Bone marrow (tissue), 2 donors: ENCODE measurements at regions not wholly inside any gene's neighbourhood (a gene's known extent, or its start where the extent isn't known, plus 50 kb on each side); places are given as distances from the start of the nearest gene placed in this dataset.

Experiments used
- DNase-seq, 2 donors: peaks; one replicate each; lab custom pipeline; 2025; lab: John Stamatoyannopoulos, UW

GRCh38 chr16:86117235-86117634, 218.3 kb downstream of the IRF8 start:
- DNase-seq, result no peak

- DNase-seq, result no peak
Observed at GRCh38 chr16:86117756-86118155, 218.8 kb downstream of the IRF8 start.

GRCh38 chr16:86118467-86119307, 219.7 kb downstream of the IRF8 start:
- DNase-seq, result no peak

GRCh38 chr16:86120201-86121192, 221.5 kb downstream of the IRF8 start:
- DNase-seq, result no peak

- DNase-seq, result no peak
Observed at GRCh38 chr16:86121374-86122010, 222.5 kb downstream of the IRF8 start.

GRCh38 chr16:86122681-86123342, 223.8 kb downstream of the IRF8 start:
- DNase-seq, result no peak

GRCh38 chr16:86124321-86124720, 225.4 kb downstream of the IRF8 start:
- DNase-seq, result no peak

GRCh38 chr16:86126891-86127290, 227.9 kb downstream of the IRF8 start:
- no peak for DNase-seq

- no peak for DNase-seq
Observed at GRCh38 chr16:86127366-86127765, 228.4 kb downstream of the IRF8 start.

GRCh38 chr16:86128246-86128645, 229.3 kb downstream of the IRF8 start:
- DNase-seq, result no peak

GRCh38 chr16:86129541-86129940, 230.6 kb downstream of the IRF8 start:
- no peak for DNase-seq

GRCh38 chr16:86133377-86133776, 234.4 kb downstream of the IRF8 start:
- DNase-seq, result no peak

GRCh38 chr16:86133847-86134375, 234.9 kb downstream of the IRF8 start:
- DNase-seq, result no peak

GRCh38 chr16:86134802-86135461, 236.0 kb downstream of the IRF8 start:
- DNase-seq, result no peak

- no peak for DNase-seq
Observed at GRCh38 chr16:86137359-86137758, 238.4 kb downstream of the IRF8 start.

GRCh38 chr16:86138121-86139085, 239.4 kb downstream of the IRF8 start:
- no peak for DNase-seq

GRCh38 chr16:86142801-86143236, 243.9 kb downstream of the IRF8 start:
- DNase-seq, result no peak

GRCh38 chr16:86143666-86144065, 244.7 kb downstream of the IRF8 start:
- DNase-seq, result no peak

- no peak for DNase-seq
Observed at GRCh38 chr16:86145669-86146068, 246.7 kb downstream of the IRF8 start.
